K562 (cell line): ENCODE measurements at regions not wholly inside any gene's neighbourhood (a gene's known extent, or its start where the extent isn't known, plus 50 kb on each side); places are given as distances from the start of the nearest gene placed in this dataset.

ENCODE experiments used
- BACH1 ChIP-seq: fragments of 200-800 bp; sonication (Bioruptor generic); IDR thresholded peaks from 2 replicates; pipeline ENCODE4 v1.6.1; 2016; ENCODE audit warnings: missing genetic modification characterization, missing compliant biosample characterization
- DNMT1 ChIP-seq: fragments of 450-650 bp; IDR thresholded peaks from 2 replicates; pipeline ENCODE4 v1.6.1; 2016; ENCODE audit warnings: antibody characterized with exemption, mild to moderate bottlenecking
- FOXA1 ChIP-seq: fragments of 450-650 bp; IDR thresholded peaks from 2 replicates; pipeline ENCODE4 v1.6.1; 2016; ENCODE audit warnings: mild to moderate bottlenecking, borderline replicate concordance
- FOXK1 ChIP-seq: sonication (generic); formaldehyde crosslinking; IDR thresholded peaks from 2 replicates; pipeline ENCODE4 v1.8.0; 2022; ENCODE audit warnings: missing genetic modification reagents, mild to moderate bottlenecking, borderline replicate concordance
- ILK ChIP-seq: fragments of 450-650 bp; IDR thresholded peaks from 2 replicates; pipeline ENCODE4 v1.6.1; 2016; ENCODE audit warnings: missing genetic modification characterization, low read depth, mild to moderate bottlenecking, missing compliant biosample characterization, moderate library complexity, borderline replicate concordance
- MAFF ChIP-seq: IDR thresholded peaks from 2 replicates; pipeline ENCODE4 v1.6.1; 2012; ENCODE audit warnings: low read length, improper control_type of control experiment
- MECOM ChIP-seq: fragments of 250-450 bp; sonication (Bioruptor Pico); IDR thresholded peaks from 2 replicates; pipeline ENCODE4 v1.8.0; 2022; ENCODE audit warnings: inconsistent platforms
- NCOA2 ChIP-seq, 2 experiments: fragments of 450-650 bp; IDR thresholded peaks; 2 replicates each; pipeline ENCODE4 v1.6.1; 2018; ENCODE audit warnings: mild to moderate bottlenecking in 2 of 2, moderate library complexity in 1 of 2; ENCODE audit not compliant: partially characterized antibody in 2 of 2
- PML ChIP-seq: IDR thresholded peaks from 2 replicates; pipeline ENCODE4 v1.6.1; 2012; ENCODE audit warnings: low read length, inconsistent platforms
- RBM25 ChIP-seq: fragments of 200-400 bp; formaldehyde crosslinking; IDR thresholded peaks from 2 replicates; pipeline ENCODE4 v1.6.1; 2018; ENCODE audit warnings: low read length, low read depth, moderate library complexity; ENCODE audit not compliant: severe bottlenecking
- TEAD1 ChIP-seq, 2 experiments: fragments of 450-650 bp in 1 of 2; sonication (generic) in 1 of 2; formaldehyde crosslinking; IDR thresholded peaks; 2 replicates each; pipeline versions ENCODE4 v1.4.0 to v1.8.0; 2020 to 2022; ENCODE audit warnings: mild to moderate bottlenecking in 2 of 2, missing genetic modification reagents in 1 of 2
- TRIM28 ChIP-seq: fragments of 450-650 bp; IDR thresholded peaks from 2 replicates; pipeline ENCODE4 v1.6.1; 2017
- YBX1 ChIP-seq: fragments of 450-650 bp; IDR thresholded peaks from 2 replicates; pipeline ENCODE4 v1.7.1; 2016; ENCODE audit warnings: mild to moderate bottlenecking
- ZKSCAN1 ChIP-seq: fragments of 150-350 bp; IDR thresholded peaks from 2 replicates; pipeline ENCODE4 v1.6.1; 2016; ENCODE audit warnings: low read depth, low read length
- ZNF165 ChIP-seq: fragments of 250-450 bp; sonication (Bioruptor Pico); IDR thresholded peaks from 2 replicates; pipeline ENCODE4 v1.4.0; 2020; ENCODE audit warnings: borderline replicate concordance
- TF ChIP-seq, protein P1 (sequence below): IDR thresholded peaks from 3 replicates; pipeline ENCODE4 v1.6.1; 2011; ENCODE audit warnings: borderline replicate concordance, mild to moderate bottlenecking; ENCODE audit not compliant: insufficient read length, insufficient read depth
- TF ChIP-seq, protein P2 (sequence below), 2 experiments: fragments of 150-350 bp in 1 of 2; IDR thresholded peaks; 2 replicates each; pipeline ENCODE4 v1.6.1; 2012 to 2016; ENCODE audit warnings: low read depth in 2 of 2, low read length in 2 of 2, mild to moderate bottlenecking in 1 of 2, moderate library complexity in 1 of 2
- TF ChIP-seq, protein P3 (sequence below): fragments of 450-650 bp; conservative IDR thresholded peaks from 2 replicates; pipeline ENCODE4 v1.6.1; 2016; ENCODE audit warnings: missing genetic modification characterization, low read depth, mild to moderate bottlenecking, missing compliant biosample characterization, moderate library complexity
- TF ChIP-seq, protein P4 (sequence below), 3 experiments: fragments of 200-800 bp in 1 of 3; fragments of 250-450 bp in 1 of 3; fragments of 450-650 bp in 1 of 3; sonication (Bioruptor Pico) in 1 of 3; sonication (Bioruptor generic) in 1 of 3; formaldehyde crosslinking in 1 of 3; IDR thresholded peaks; 2 replicates each; pipeline versions ENCODE4 v1.6.1 to v1.8.0; 2016 to 2022; ENCODE audit warnings: mild to moderate bottlenecking in 2 of 3, missing genetic modification characterization in 2 of 3, missing compliant biosample characterization in 1 of 3, moderate library complexity in 1 of 3

DNA sequence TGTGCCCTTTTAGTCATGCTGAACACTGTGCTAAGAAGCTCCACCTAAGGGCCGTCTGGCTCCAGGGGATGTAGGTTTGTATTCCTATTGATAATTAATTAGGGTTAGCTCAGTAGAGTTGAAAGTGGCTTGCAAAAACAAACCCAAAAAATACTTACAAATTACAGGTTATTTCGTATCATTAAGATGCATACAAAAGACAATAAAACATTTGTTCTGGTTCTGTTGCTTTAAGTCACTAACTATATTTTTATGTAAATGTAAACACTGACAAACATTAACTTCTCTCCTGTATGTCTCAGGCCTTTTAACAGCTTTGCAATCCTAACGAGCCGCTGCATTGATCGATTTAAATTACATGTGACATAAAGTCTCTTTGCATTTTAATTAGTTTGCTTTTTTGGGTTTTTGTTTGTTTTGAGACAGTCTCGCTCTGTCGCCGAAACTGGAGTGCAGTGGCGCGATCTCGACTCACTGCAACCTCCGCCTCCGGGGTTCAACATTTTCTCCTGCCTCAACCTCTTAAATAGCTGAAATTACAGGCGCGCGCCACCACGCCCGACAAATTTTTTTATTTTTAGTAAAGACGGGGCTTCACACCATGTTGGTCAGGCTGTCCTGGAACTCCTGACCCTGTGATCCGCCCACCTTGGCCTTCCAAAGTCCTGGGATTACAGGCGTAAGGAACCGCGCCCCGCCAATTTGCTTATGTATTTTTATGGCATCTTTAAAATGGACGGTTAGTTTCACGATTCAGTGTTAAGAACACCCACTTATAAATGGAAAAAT lies 110.9 kb downstream of the HFE start (continued):
- TF ChIP-seq MAFF (no peak), BACH1 (no peak), YBX1 (no peak), DNMT1 (no peak), RBM25 (peak; percentile 5), ILK (tag) (no peak), ZNF165 (CRISPR knock-in tag) (no peak), FOXK1 (CRISPR knock-in tag) (no peak), TRIM28 (no peak), NCOA2 (IDR thresholded peaks at IDR 0.05; ENCODE audit: partially characterized antibody in 2 of 2) (no peak), ZKSCAN1 (no peak; the same call in 1 of the 2 replicates), MECOM (no peak), FOXA1 (no peak), TEAD1 (CRISPR knock-in tag; IDR thresholded peaks at IDR 0.05) (no peak), PML (no peak)
- TF ChIP-seq, protein P1, sequence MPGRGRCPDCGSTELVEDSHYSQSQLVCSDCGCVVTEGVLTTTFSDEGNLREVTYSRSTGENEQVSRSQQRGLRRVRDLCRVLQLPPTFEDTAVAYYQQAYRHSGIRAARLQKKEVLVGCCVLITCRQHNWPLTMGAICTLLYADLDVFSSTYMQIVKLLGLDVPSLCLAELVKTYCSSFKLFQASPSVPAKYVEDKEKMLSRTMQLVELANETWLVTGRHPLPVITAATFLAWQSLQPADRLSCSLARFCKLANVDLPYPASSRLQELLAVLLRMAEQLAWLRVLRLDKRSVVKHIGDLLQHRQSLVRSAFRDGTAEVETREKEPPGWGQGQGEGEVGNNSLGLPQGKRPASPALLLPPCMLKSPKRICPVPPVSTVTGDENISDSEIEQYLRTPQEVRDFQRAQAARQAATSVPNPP = no peak
- TF ChIP-seq, protein P2, sequence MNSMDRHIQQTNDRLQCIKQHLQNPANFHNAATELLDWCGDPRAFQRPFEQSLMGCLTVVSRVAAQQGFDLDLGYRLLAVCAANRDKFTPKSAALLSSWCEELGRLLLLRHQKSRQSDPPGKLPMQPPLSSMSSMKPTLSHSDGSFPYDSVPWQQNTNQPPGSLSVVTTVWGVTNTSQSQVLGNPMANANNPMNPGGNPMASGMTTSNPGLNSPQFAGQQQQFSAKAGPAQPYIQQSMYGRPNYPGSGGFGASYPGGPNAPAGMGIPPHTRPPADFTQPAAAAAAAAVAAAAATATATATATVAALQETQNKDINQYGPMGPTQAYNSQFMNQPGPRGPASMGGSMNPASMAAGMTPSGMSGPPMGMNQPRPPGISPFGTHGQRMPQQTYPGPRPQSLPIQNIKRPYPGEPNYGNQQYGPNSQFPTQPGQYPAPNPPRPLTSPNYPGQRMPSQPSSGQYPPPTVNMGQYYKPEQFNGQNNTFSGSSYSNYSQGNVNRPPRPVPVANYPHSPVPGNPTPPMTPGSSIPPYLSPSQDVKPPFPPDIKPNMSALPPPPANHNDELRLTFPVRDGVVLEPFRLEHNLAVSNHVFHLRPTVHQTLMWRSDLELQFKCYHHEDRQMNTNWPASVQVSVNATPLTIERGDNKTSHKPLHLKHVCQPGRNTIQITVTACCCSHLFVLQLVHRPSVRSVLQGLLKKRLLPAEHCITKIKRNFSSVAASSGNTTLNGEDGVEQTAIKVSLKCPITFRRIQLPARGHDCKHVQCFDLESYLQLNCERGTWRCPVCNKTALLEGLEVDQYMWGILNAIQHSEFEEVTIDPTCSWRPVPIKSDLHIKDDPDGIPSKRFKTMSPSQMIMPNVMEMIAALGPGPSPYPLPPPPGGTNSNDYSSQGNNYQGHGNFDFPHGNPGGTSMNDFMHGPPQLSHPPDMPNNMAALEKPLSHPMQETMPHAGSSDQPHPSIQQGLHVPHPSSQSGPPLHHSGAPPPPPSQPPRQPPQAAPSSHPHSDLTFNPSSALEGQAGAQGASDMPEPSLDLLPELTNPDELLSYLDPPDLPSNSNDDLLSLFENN (IDR thresholded peaks at IDR 0.05; ENCODE audit: low read depth in 2 of 2, low read length in 2 of 2) = no peak
- TF ChIP-seq, protein P3, sequence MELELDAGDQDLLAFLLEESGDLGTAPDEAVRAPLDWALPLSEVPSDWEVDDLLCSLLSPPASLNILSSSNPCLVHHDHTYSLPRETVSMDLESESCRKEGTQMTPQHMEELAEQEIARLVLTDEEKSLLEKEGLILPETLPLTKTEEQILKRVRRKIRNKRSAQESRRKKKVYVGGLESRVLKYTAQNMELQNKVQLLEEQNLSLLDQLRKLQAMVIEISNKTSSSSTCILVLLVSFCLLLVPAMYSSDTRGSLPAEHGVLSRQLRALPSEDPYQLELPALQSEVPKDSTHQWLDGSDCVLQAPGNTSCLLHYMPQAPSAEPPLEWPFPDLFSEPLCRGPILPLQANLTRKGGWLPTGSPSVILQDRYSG (tag) = no peak
- TF ChIP-seq, protein P4, sequence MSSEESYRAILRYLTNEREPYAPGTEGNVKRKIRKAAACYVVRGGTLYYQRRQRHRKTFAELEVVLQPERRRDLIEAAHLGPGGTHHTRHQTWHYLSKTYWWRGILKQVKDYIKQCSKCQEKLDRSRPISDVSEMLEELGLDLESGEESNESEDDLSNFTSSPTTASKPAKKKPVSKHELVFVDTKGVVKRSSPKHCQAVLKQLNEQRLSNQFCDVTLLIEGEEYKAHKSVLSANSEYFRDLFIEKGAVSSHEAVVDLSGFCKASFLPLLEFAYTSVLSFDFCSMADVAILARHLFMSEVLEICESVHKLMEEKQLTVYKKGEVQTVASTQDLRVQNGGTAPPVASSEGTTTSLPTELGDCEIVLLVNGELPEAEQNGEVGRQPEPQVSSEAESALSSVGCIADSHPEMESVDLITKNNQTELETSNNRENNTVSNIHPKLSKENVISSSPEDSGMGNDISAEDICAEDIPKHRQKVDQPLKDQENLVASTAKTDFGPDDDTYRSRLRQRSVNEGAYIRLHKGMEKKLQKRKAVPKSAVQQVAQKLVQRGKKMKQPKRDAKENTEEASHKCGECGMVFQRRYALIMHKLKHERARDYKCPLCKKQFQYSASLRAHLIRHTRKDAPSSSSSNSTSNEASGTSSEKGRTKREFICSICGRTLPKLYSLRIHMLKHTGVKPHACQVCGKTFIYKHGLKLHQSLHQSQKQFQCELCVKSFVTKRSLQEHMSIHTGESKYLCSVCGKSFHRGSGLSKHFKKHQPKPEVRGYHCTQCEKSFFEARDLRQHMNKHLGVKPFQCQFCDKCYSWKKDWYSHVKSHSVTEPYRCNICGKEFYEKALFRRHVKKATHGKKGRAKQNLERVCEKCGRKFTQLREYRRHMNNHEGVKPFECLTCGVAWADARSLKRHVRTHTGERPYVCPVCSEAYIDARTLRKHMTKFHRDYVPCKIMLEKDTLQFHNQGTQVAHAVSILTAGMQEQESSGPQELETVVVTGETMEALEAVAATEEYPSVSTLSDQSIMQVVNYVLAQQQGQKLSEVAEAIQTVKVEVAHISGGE (CRISPR knock-in tag; IDR thresholded peaks at IDR 0.05) = no peak; a peak in 1 of 6 replicates
